DOHH2 (cell line): ENCODE measurements at regions not wholly inside any gene's neighbourhood (a gene's known extent, or its start where the extent isn't known, plus 50 kb on each side); places are given as distances from the start of the nearest gene placed in this dataset.

Experiments used
- H3F3A ChIP-seq: fragments of 200-600 bp; sonication (generic), shearing (Covaris generic); 2 replicates; pipeline ENCODE4 v1.6.0; 2016; ENCODE audit warnings: antibody characterized with exemption, mild to moderate bottlenecking; ENCODE audit not compliant: control insufficient read depth, insufficient read depth
- H3K27ac ChIP-seq: fragments of 200-600 bp; sonication (generic); 2 replicates; pipeline ENCODE4 v1.5.1; 2014; ENCODE audit warnings: low read depth, mild to moderate bottlenecking, low read length, moderate library complexity
- H3K27me3 ChIP-seq: fragments of 200-600 bp; sonication (generic); 2 replicates; pipeline ENCODE4 v1.6.1; 2014; ENCODE audit warnings: mild to moderate bottlenecking, low read length, mixed read lengths; ENCODE audit not compliant: control insufficient read depth
- H3K36me3 ChIP-seq: fragments of 200-600 bp; sonication (generic); 2 replicates; pipeline ENCODE4 v1.6.1; 2014; ENCODE audit warnings: mild to moderate bottlenecking, low read length, moderate library complexity, mixed read lengths; ENCODE audit not compliant: control insufficient read depth
- H3K4me1 ChIP-seq: fragments of 200-600 bp; sonication (generic); 2 replicates; pipeline ENCODE4 v1.6.1; 2014; ENCODE audit warnings: mild to moderate bottlenecking, low read length, mixed read lengths; ENCODE audit not compliant: control insufficient read depth
- H3K4me2 ChIP-seq: fragments of 200-600 bp; sonication (generic); 2 replicates; pipeline ENCODE4 v1.6.0; 2014; ENCODE audit warnings: mild to moderate bottlenecking, low read length, moderate library complexity
- H3K4me3 ChIP-seq: fragments of 200-600 bp; sonication (generic); 2 replicates; pipeline ENCODE4 v1.5.1; 2014; ENCODE audit warnings: mild to moderate bottlenecking, low read length, mixed read lengths
- H3K79me2 ChIP-seq: fragments of 200-600 bp; sonication (generic); 2 replicates; pipeline ENCODE4 v1.6.1; 2014; ENCODE audit warnings: mild to moderate bottlenecking, low read length, mixed read lengths; ENCODE audit not compliant: control insufficient read depth
- H3K9me2 ChIP-seq: fragments of 200-600 bp; sonication (generic); replicated peaks from 2 replicates; pipeline ENCODE4 v1.6.1; 2014; ENCODE audit warnings: mild to moderate bottlenecking, low read length, mixed read lengths; ENCODE audit not compliant: control insufficient read depth
- H3K9me3 ChIP-seq: fragments of 200-600 bp; sonication (generic); 2 replicates; pipeline ENCODE4 v1.6.1; 2014; ENCODE audit warnings: antibody characterized with exemption, low read length, mixed read lengths; ENCODE audit not compliant: control insufficient read depth, insufficient read depth
- H4K20me1 ChIP-seq: fragments of 200-600 bp; sonication (generic); 2 replicates; pipeline ENCODE4 v1.6.0; 2014; ENCODE audit warnings: low read depth, mild to moderate bottlenecking, antibody characterized with exemption, low read length, moderate library complexity; ENCODE audit not compliant: control insufficient read depth, insufficient read depth
- CTCF ChIP-seq: fragments of 200-600 bp; sonication (generic); IDR thresholded peaks from one replicate; pipeline ENCODE4 v1.5.1; 2014; ENCODE audit warnings: antibody characterized with exemption, mild to moderate bottlenecking, low read depth, low read length; ENCODE audit not compliant: poor library complexity, severe bottlenecking
- EZH2phosphoT487 ChIP-seq: fragments of 200-600 bp; sonication (generic); IDR thresholded peaks from 2 replicates; pipeline ENCODE4 v1.6.1; 2017; ENCODE audit warnings: borderline replicate concordance, mild to moderate bottlenecking, antibody characterized with exemption, low read length, moderate library complexity, mixed read lengths

- Histone ChIP-seq H4K20me1 (no peaks in the 10 kb centered on the region), H3K27ac (no peak overlapping the region), H3K9me2 (no peaks in the 10 kb centered on the region), H3K4me1 (no peaks in the 10 kb centered on the region), H3K27me3 (no peaks in the 10 kb centered on the region), H3K79me2 (no peaks in the 10 kb centered on the region), H3K36me3 (no peaks in the 10 kb centered on the region), H3K4me2 (no peak overlapping the region), H3K9me3 (no peaks in the 10 kb centered on the region), H3K4me3 (no peak overlapping the region), H3F3A (no peaks in the 10 kb centered on the region)
- TF ChIP-seq EZH2phosphoT487 (no peak), CTCF (no peak)
Observed at GRCh38 chr13:34623331-34623730, 318.7 kb upstream of the NBEA start.

DNA sequence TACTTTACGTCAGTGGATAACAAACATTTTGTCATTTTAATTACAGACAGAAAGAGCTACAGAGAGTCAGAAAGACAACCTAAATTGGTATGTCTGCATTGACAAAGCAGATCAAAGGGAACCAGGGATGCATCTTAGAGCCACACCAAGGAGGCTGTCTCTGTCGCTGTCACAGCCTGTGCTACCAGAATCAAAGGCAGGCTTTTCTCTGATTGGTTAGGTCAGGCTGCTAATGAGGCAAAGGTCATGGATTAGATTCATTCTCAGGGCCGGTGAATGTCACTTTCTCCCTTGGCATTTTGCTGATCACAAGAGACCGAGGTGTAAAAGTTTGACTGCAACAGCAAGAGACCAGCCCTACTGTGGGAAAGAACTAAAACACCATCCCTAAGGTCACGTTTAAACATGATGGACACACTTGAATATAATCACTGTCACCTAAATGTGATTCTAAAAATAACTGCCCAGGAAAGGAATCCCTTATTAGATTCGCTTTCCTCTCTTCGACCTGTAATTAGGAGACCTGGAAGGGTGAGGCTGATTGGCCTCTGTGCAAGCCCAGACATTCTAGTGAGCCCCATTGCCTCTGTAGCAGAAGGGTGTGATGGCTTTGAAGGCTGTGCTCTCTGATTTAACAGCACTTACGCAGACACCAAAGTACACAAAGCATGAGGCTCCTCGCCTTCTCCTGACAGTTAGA, 314.4 kb upstream of the NBEA start:
- Histone ChIP-seq H3K36me3 (no peaks in the 10 kb centered on the region), H3K9me2 (no peaks in the 10 kb centered on the region), H3K27me3 (no peaks in the 10 kb centered on the region), H4K20me1 (no peaks in the 10 kb centered on the region), H3K9me3 (no peaks in the 10 kb centered on the region), H3F3A (no peaks in the 10 kb centered on the region), H3K27ac (no peak overlapping the region), H3K79me2 (no peaks in the 10 kb centered on the region), H3K4me3 (no peak overlapping the region), H3K4me2 (no peak overlapping the region), H3K4me1 (no peaks in the 10 kb centered on the region)
- TF ChIP-seq EZH2phosphoT487 (no peak), CTCF (no peak)

DNA sequence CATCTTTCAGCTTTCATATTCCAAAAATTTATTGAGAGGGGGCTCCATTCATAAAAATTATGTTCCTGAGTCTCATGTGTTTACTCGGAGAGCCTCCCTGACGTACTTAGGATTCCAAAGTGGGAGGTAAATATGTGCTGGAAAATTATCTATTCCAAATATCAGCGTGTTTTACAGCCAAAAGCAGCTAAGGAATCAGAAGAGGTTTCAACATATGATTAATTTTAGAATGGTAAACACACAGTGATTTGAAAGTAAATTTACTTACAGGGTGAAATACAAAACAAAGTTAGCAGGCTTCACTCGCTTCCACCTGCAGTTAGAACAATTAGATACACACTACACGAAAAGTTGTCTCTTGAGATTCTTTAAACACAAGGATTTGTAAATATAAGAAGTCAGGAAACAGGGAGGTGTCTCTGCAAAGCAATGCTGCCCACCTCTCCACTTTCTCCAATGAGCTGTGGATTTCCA, 313.8 kb upstream of the NBEA start:
- H3K4me3 ChIP-seq, result no peak overlapping the region
- no peak overlapping the region for H3K27ac ChIP-seq
- no peaks in the 10 kb centered on the region for H3K36me3 ChIP-seq
- TF ChIP-seq CTCF (no peak), EZH2phosphoT487 (no peak)
- H3K27me3 ChIP-seq, result no peaks in the 10 kb centered on the region
- H3F3A ChIP-seq, result no peaks in the 10 kb centered on the region
- H3K4me1 ChIP-seq, result no peaks in the 10 kb centered on the region
- H3K9me2 ChIP-seq, result no peaks in the 10 kb centered on the region
- H3K9me3 ChIP-seq, result no peaks in the 10 kb centered on the region
- no peaks in the 10 kb centered on the region for H3K79me2 ChIP-seq
- no peak overlapping the region for H3K4me2 ChIP-seq
- H4K20me1 ChIP-seq, result no peaks in the 10 kb centered on the region
